ENCODE measurements at regions not wholly inside any gene's neighbourhood (a gene's known extent, or its start where the extent isn't known, plus 50 kb on each side); places are given as distances from the start of the nearest gene placed in this dataset.

- Histone ChIP-seq H4K20me1 (ENCODE audit: insufficient read depth, poor library complexity, severe bottlenecking) (no peaks in the 10 kb centered on the region), H3K4me3 (no peak overlapping the region), H2AFZ (no peak overlapping the region), H3K4me1 (ENCODE audit: insufficient read depth) (no peaks in the 10 kb centered on the region), H3K27ac (no peak overlapping the region), H3K9me3 (ENCODE audit: low read depth) (no peaks in the 10 kb centered on the region), H3K27me3 (no peaks in the 10 kb centered on the region), H3K36me3 (replicated peaks; ENCODE audit: insufficient read depth, low read depth) (no peaks in the 10 kb centered on the region), H3K9me2 (replicated peaks; ENCODE audit: insufficient read depth) (no peaks in the 10 kb centered on the region), H3K4me2 (no peak overlapping the region), H3K79me2 (no peaks in the 10 kb centered on the region)
- no peak for DNase-seq (ENCODE audit: low spot score)
- WGBS (ENCODE audit: low lambda C conversion rate, missing lambda C conversion rate), result 94% methylated on average over 2 of the region's 2 CpGs
- no peak for TF ChIP-seq EZH2phosphoT487 (IDR thresholded peaks at IDR 0.05; ENCODE audit: low read depth, severe bottlenecking, unreplicated experiment)
- no peak for TF ChIP-seq EZH2 (IDR thresholded peaks at IDR 0.05; ENCODE audit: borderline replicate concordance)
- no peak for TF ChIP-seq CTCF (IDR thresholded peaks at IDR 0.05; ENCODE audit: poor library complexity)
Observed at GRCh38 chr1:221873673-221874072, 131.8 kb upstream of the DUSP10 start.

- no peak overlapping the region for H3K4me2 ChIP-seq
- no peaks in the 10 kb centered on the region for H3K4me1 ChIP-seq (ENCODE audit: insufficient read depth)
- no peaks in the 10 kb centered on the region for H4K20me1 ChIP-seq (ENCODE audit: insufficient read depth, poor library complexity, severe bottlenecking)
- TF ChIP-seq EZH2phosphoT487 (IDR thresholded peaks at IDR 0.05; ENCODE audit: low read depth, severe bottlenecking, unreplicated experiment) (no peak), CTCF (IDR thresholded peaks at IDR 0.05; ENCODE audit: poor library complexity) (no peak), EZH2 (IDR thresholded peaks at IDR 0.05; ENCODE audit: borderline replicate concordance) (no peak)
- H3K4me3 ChIP-seq, result no peak overlapping the region
- no peaks in the 10 kb centered on the region for H3K79me2 ChIP-seq
- H3K36me3 ChIP-seq (replicated peaks; ENCODE audit: insufficient read depth, low read depth), result no peaks in the 10 kb centered on the region
- H3K27me3 ChIP-seq, result no peaks in the 10 kb centered on the region
- H3K27ac ChIP-seq, result no peak overlapping the region
- WGBS (ENCODE audit: low lambda C conversion rate, missing lambda C conversion rate), result 90% methylated on average over 6 of the region's 6 CpGs
- H2AFZ ChIP-seq, result no peak overlapping the region
- H3K9me3 ChIP-seq (ENCODE audit: low read depth), result no peaks in the 10 kb centered on the region
- H3K9me2 ChIP-seq (replicated peaks; ENCODE audit: insufficient read depth), result no peaks in the 10 kb centered on the region
- DNase-seq (ENCODE audit: low spot score), result no peak
Observed at GRCh38 chr1:221871056-221871455, 129.2 kb upstream of the DUSP10 start.

GRCh38 chr1:221869779-221870178, 127.9 kb upstream of the DUSP10 start:
- TF ChIP-seq EZH2phosphoT487 (IDR thresholded peaks at IDR 0.05; ENCODE audit: low read depth, severe bottlenecking, unreplicated experiment), result no peak
- no peak for TF ChIP-seq CTCF (IDR thresholded peaks at IDR 0.05; ENCODE audit: poor library complexity)
- TF ChIP-seq EZH2 (IDR thresholded peaks at IDR 0.05; ENCODE audit: borderline replicate concordance), result no peak
- H3K36me3 ChIP-seq (replicated peaks; ENCODE audit: insufficient read depth, low read depth), result no peaks in the 10 kb centered on the region
- no peaks in the 10 kb centered on the region for H4K20me1 ChIP-seq (ENCODE audit: insufficient read depth, poor library complexity, severe bottlenecking)
- no peak overlapping the region for H3K27ac ChIP-seq
- 91% methylated on average over 3 of the region's 3 CpGs for WGBS (ENCODE audit: low lambda C conversion rate, missing lambda C conversion rate)
- H3K4me2 ChIP-seq, result no peak overlapping the region
- H3K79me2 ChIP-seq, result no peaks in the 10 kb centered on the region
- H3K27me3 ChIP-seq, result no peaks in the 10 kb centered on the region
- DNase-seq (ENCODE audit: low spot score), result no peak
- no peak overlapping the region for H3K4me3 ChIP-seq
- no peak overlapping the region for H2AFZ ChIP-seq
- H3K4me1 ChIP-seq (ENCODE audit: insufficient read depth), result no peaks in the 10 kb centered on the region
- no peaks in the 10 kb centered on the region for H3K9me2 ChIP-seq (replicated peaks; ENCODE audit: insufficient read depth)
- no peaks in the 10 kb centered on the region for H3K9me3 ChIP-seq (ENCODE audit: low read depth)

Data from hepatocyte (in vitro differentiated cells).